Testis (tissue), 2 donors: ENCODE measurements at regions not wholly inside any gene's neighbourhood (a gene's known extent, or its start where the extent isn't known, plus 50 kb on each side); places are given as distances from the start of the nearest gene placed in this dataset.

Experiments
- DNase-seq: peaks from one replicate; pipeline ENCODE4 v3.0.0-alpha.2; 2019
- H3K27ac ChIP-seq, 2 donors: fragments of 200-600 bp; sonication (generic); one replicate each; pipeline ENCODE4 v1.5.1; 2019
- H3K27me3 ChIP-seq: fragments of 200-600 bp; sonication (generic); one replicate; pipeline ENCODE4 v1.5.1; 2019
- H3K36me3 ChIP-seq: fragments of 200-600 bp; sonication (generic); one replicate; pipeline ENCODE4 v1.5.1; 2017; ENCODE audit warnings: low read depth; ENCODE audit errors: missing control alignments
- H3K4me1 ChIP-seq: fragments of 200-600 bp; sonication (generic); one replicate; pipeline ENCODE4 v1.5.1; 2019
- H3K4me3 ChIP-seq, 2 donors: fragments of 200-600 bp; sonication (generic); one replicate each; pipeline ENCODE4 v1.5.1; 2017 to 2019
- H3K9me3 ChIP-seq: fragments of 200-600 bp; sonication (generic); one replicate; pipeline ENCODE4 v1.5.1; 2017
- CTCF ChIP-seq, 3 experiments: fragments of 450-650 bp in 2 of 3; fragments of 200-600 bp in 1 of 3; sonication (generic) in 1 of 3; IDR thresholded peaks; one replicate each; pipeline ENCODE4 v1.5.1; 2016 to 2019; ENCODE audit warnings: antibody characterized with exemption in 3 of 3, mild to moderate bottlenecking in 2 of 3, moderate library complexity in 1 of 3
- POLR2A ChIP-seq: fragments of 450-650 bp; IDR thresholded peaks from one replicate; pipeline ENCODE4 v1.6.1; 2017; ENCODE audit warnings: antibody characterized with exemption, mild to moderate bottlenecking, moderate library complexity
- WGBS, 2 donors: methylation state at CpG; one replicate each; pipeline ENCODE4 v1.1.5; 2018; 5-methylcytosine and 5-hydroxymethylcytosine counted together
- intact Hi-C: fragments of 100-400 bp; cut with DNase I; formaldehyde crosslinking; loops from one replicate; pipeline ENCODE4 v1.15.1; 2023; ENCODE audit warnings: low total_unique reads

GRCh38 chr1:149849111-149849946 lies 50.0 kb upstream of the BOLA1 start:
- intact Hi-C loops = no loop called here
- 25 to 29% methylated on average over 10 of the region's 10 CpGs for WGBS, 2 donors
- Histone ChIP-seq H3K27ac (peak overlapping the region in 1 of 2 donors; percentile 77), H3K36me3 (no peaks in the 10 kb centered on the region), H3K27me3 (no peaks in the 10 kb centered on the region), H3K4me1 (peaks cover 12% of the 10 kb centered on the region), H3K9me3 (no peaks in the 10 kb centered on the region), H3K4me3 (peak overlapping the region in 1 of 2 donors; percentile 57)
- DNase-seq = no peak
- TF ChIP-seq POLR2A (no peak), CTCF (IDR thresholded peaks at IDR 0.05) (no peak)
